Muscle layer of duodenum (tissue), 2 donors: ENCODE measurements at regions not wholly inside any gene's neighbourhood (a gene's known extent, or its start where the extent isn't known, plus 50 kb on each side); places are given as distances from the start of the nearest gene placed in this dataset.

ENCODE experiments used
- H3K27ac ChIP-seq: one replicate; pipeline ENCODE4 v1.7.0; 2013; ENCODE audit warnings: mild to moderate bottlenecking, low read length
- H3K27me3 ChIP-seq: one replicate; pipeline ENCODE4 v1.7.0; 2013; ENCODE audit warnings: low read depth, mild to moderate bottlenecking, control low read depth, low read length
- H3K36me3 ChIP-seq, 2 donors: one replicate each; pipeline ENCODE4 v1.7.0; 2013; ENCODE audit warnings: low read length in 2 of 2, control low read depth in 1 of 2, mild to moderate bottlenecking in 1 of 2; ENCODE audit not compliant: insufficient read depth in 2 of 2, control insufficient read depth in 1 of 2
- H3K4me1 ChIP-seq, 2 donors: one replicate each; pipeline ENCODE4 v1.7.0; 2013; ENCODE audit warnings: low read length in 2 of 2, mild to moderate bottlenecking in 2 of 2, control low read depth in 1 of 2, moderate library complexity in 1 of 2; ENCODE audit not compliant: insufficient read depth in 2 of 2, control insufficient read depth in 1 of 2
- H3K4me3 ChIP-seq, 2 donors: one replicate each; pipeline ENCODE4 v1.7.0; 2013; ENCODE audit warnings: low read length in 2 of 2, low read depth in 1 of 2, mild to moderate bottlenecking in 1 of 2
- H3K9me3 ChIP-seq, 2 donors: one replicate each; pipeline ENCODE4 v1.7.0; 2013; ENCODE audit warnings: low read length in 2 of 2, control low read depth in 1 of 2, mild to moderate bottlenecking in 1 of 2; ENCODE audit not compliant: control insufficient read depth in 1 of 2
- donor health status: healthy.

GRCh38 chr13:99911965-99912566 is 59.5 kb downstream of the ZIC5 start:
- Histone ChIP-seq H3K27me3 (peaks cover 4% of the 10 kb centered on the region), H3K4me1 (no peaks in the 10 kb centered on the region), H3K27ac (no peak overlapping the region), H3K4me3 (no peak overlapping the region), H3K9me3 (no peaks in the 10 kb centered on the region), H3K36me3 (no peaks in the 10 kb centered on the region)

- no peak overlapping the region for H3K27ac ChIP-seq
- H3K4me1 ChIP-seq, result no peaks in the 10 kb centered on the region
- H3K4me3 ChIP-seq, result no peak overlapping the region
- H3K36me3 ChIP-seq, result no peaks in the 10 kb centered on the region
- no peaks in the 10 kb centered on the region for H3K9me3 ChIP-seq
- H3K27me3 ChIP-seq, result peaks cover 3% of the 10 kb centered on the region
These were observed 60.2 kb downstream of the ZIC5 start for GRCh38 chr13:99911069-99911964.

GRCh38 chr13:99909836-99910619 is 61.5 kb downstream of the ZIC5 start:
- H3K27me3 ChIP-seq, result no peaks in the 10 kb centered on the region
- no peaks in the 10 kb centered on the region for H3K9me3 ChIP-seq
- no peaks in the 10 kb centered on the region for H3K36me3 ChIP-seq
- no peaks in the 10 kb centered on the region for H3K4me1 ChIP-seq
- H3K4me3 ChIP-seq, result no peak overlapping the region
- H3K27ac ChIP-seq, result no peak overlapping the region

GRCh38 chr13:99909097-99909835 is 62.3 kb downstream of the ZIC5 start:
- Histone ChIP-seq H3K36me3 (no peaks in the 10 kb centered on the region), H3K4me3 (no peak overlapping the region), H3K9me3 (no peaks in the 10 kb centered on the region), H3K27ac (no peak overlapping the region), H3K4me1 (no peaks in the 10 kb centered on the region), H3K27me3 (no peaks in the 10 kb centered on the region)

DNA sequence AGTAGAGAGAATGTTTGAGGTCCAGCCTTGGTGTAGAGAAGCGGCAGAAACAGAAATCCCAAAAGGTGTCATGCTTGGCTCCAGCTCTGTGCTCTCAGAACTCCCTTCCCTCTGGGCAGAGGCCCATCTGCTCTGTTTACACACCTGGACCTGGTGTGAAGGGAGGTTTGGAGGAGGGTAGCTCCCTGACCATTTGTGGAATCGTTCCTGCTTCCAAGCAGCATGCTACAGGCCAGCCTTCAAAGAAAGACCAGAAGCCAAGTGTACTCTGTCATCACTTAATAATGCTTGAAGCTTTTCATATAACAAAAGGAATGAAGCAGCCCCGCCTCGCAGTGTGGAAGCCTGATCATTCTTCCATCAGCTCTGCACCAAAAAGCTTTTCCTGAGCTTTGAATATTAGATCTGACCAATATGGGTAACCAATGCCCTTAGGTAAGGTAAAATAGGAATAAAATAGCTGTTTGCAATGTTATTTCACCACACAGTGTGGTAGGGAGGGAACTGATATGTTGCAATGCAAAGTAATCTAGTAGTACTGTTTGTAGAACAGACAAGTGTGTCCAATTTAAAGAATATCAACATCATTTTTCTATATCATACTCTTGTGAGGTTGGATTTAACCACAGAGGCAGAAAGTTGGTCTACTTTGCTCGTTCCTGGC is 63.3 kb downstream of the ZIC5 start:
- Histone ChIP-seq H3K4me1 (no peaks in the 10 kb centered on the region), H3K27ac (no peak overlapping the region), H3K27me3 (no peaks in the 10 kb centered on the region), H3K9me3 (no peaks in the 10 kb centered on the region), H3K4me3 (no peak overlapping the region), H3K36me3 (no peaks in the 10 kb centered on the region)

DNA sequence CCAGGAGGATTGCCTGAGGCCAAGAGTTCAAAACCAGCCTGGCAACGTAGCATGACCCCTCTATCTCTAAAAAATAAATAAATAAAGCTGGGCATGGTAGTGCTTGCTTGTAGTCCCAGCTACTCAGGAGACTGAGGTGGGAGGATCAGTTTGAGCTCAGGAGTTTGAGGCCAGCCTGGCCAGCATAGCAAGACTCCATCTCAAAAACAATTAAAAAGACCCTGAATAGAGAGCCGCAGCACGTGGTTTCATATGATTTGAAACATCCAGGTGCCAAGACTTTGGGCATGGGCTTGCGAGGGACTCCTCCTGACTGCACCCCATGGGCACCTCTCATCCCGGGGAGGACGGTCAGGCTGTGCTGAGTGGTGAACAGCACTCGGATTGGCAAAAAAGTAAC is 63.9 kb downstream of the ZIC5 start:
- Histone ChIP-seq H3K9me3 (no peaks in the 10 kb centered on the region), H3K4me3 (no peak overlapping the region), H3K4me1 (no peaks in the 10 kb centered on the region), H3K27ac (no peak overlapping the region), H3K27me3 (no peaks in the 10 kb centered on the region), H3K36me3 (no peaks in the 10 kb centered on the region)

DNA sequence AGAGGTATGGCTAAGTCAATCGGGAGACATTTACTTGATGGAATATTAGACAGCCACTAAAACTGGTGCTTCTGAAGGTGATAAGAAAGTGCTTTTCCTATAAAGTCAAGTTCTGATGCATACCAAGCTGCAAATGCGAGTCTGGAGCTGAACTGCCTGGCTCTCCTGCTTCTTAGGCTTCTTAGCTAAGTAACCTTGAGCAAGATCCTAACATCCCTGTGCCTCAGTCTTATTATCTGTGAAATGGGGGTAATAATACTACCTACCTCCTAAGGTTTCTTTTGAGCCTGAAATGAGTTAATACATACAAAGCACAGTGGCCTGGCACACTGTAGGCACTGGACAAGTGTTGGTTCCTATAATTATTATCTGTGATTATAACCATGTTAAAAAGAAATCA is 64.5 kb downstream of the ZIC5 start:
- no peaks in the 10 kb centered on the region for H3K27me3 ChIP-seq
- H3K9me3 ChIP-seq, result no peaks in the 10 kb centered on the region
- no peaks in the 10 kb centered on the region for H3K36me3 ChIP-seq
- no peak overlapping the region for H3K27ac ChIP-seq
- H3K4me1 ChIP-seq, result no peaks in the 10 kb centered on the region
- H3K4me3 ChIP-seq, result no peak overlapping the region

- Histone ChIP-seq H3K36me3 (no peaks in the 10 kb centered on the region), H3K4me1 (no peaks in the 10 kb centered on the region), H3K27me3 (no peaks in the 10 kb centered on the region), H3K4me3 (no peak overlapping the region), H3K27ac (no peak overlapping the region), H3K9me3 (no peaks in the 10 kb centered on the region)
These were observed 65.8 kb downstream of the ZIC5 start for GRCh38 chr13:99905814-99906213.

DNA sequence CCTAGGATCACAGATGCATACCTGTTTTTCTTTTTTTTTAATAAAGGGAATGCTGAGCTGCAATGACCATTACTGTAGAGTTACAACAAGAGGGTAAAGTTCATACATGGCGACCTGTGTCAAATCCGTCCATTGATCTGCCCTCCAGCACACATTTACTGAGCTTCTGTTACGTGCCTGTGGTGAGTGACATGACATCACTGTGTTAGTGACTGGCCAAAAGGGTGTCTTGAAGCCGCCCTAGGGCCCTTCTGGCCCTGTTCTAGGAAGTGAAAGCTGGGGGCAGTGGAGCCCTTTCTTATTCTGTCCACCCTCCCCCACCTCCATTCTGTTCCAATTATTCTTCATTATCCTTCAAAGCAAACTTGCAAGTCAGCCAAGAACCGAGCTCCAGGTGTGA is 66.3 kb downstream of the ZIC5 start:
- H3K9me3 ChIP-seq, result no peaks in the 10 kb centered on the region
- no peaks in the 10 kb centered on the region for H3K27me3 ChIP-seq
- no peak overlapping the region for H3K27ac ChIP-seq
- no peak overlapping the region for H3K4me3 ChIP-seq
- no peaks in the 10 kb centered on the region for H3K36me3 ChIP-seq
- H3K4me1 ChIP-seq, result no peaks in the 10 kb centered on the region

- peaks cover 6% of the 10 kb centered on the region for H3K27me3 ChIP-seq
- H3K4me3 ChIP-seq, result no peak overlapping the region
- H3K36me3 ChIP-seq, result no peaks in the 10 kb centered on the region
- no peaks in the 10 kb centered on the region for H3K9me3 ChIP-seq
- no peak overlapping the region for H3K27ac ChIP-seq
- no peaks in the 10 kb centered on the region for H3K4me1 ChIP-seq
These were observed 68.4 kb downstream of the ZIC5 start for GRCh38 chr13:99903140-99903539.
